Hepatocyte (in vitro differentiated cells): ENCODE measurements at regions not wholly inside any gene's neighbourhood (a gene's known extent, or its start where the extent isn't known, plus 50 kb on each side); places are given as distances from the start of the nearest gene placed in this dataset.

ENCODE experiments used
- DNase-seq: peaks from one replicate; pipeline ENCODE4 v3.0.0-alpha.2; 2016; ENCODE audit warnings: low spot score
- H2AFZ ChIP-seq: fragments of 200-600 bp; sonication (generic); 2 replicates; pipeline ENCODE4 v1.6.0; 2016; ENCODE audit warnings: antibody characterized with exemption, mild to moderate bottlenecking
- H3K27ac ChIP-seq: fragments of 200-600 bp; sonication (generic); 2 replicates; pipeline ENCODE4 v1.5.1; 2016; ENCODE audit warnings: mild to moderate bottlenecking
- H3K27me3 ChIP-seq: fragments of 200-600 bp; sonication (generic); 2 replicates; pipeline ENCODE4 v1.6.1; 2016
- H3K36me3 ChIP-seq: fragments of 200-600 bp; sonication (generic); replicated peaks from 2 replicates; pipeline ENCODE4 v1.5.1; 2016; ENCODE audit warnings: low read depth; ENCODE audit not compliant: insufficient read depth
- H3K4me1 ChIP-seq: fragments of 200-600 bp; sonication (generic); 2 replicates; pipeline ENCODE4 v1.5.1; 2016; ENCODE audit warnings: mild to moderate bottlenecking, moderate library complexity; ENCODE audit not compliant: insufficient read depth
- H3K4me2 ChIP-seq: fragments of 200-600 bp; sonication (generic); 2 replicates; pipeline ENCODE4 v1.6.0; 2016
- H3K4me3 ChIP-seq: fragments of 200-600 bp; sonication (generic); 2 replicates; pipeline ENCODE4 v1.5.1; 2016; ENCODE audit warnings: mild to moderate bottlenecking
- H3K79me2 ChIP-seq: fragments of 200-600 bp; sonication (generic); 2 replicates; pipeline ENCODE4 v1.6.0; 2017; ENCODE audit warnings: mild to moderate bottlenecking
- H3K9me2 ChIP-seq: fragments of 200-600 bp; sonication (generic); replicated peaks from 2 replicates; pipeline ENCODE4 v1.6.0; 2017; ENCODE audit warnings: mild to moderate bottlenecking; ENCODE audit not compliant: insufficient read depth
- H3K9me3 ChIP-seq: fragments of 200-600 bp; sonication (generic); 2 replicates; pipeline ENCODE4 v1.5.1; 2016; ENCODE audit warnings: low read depth, mild to moderate bottlenecking
- H4K20me1 ChIP-seq: fragments of 200-600 bp; sonication (generic); 2 replicates; pipeline ENCODE4 v1.6.0; 2016; ENCODE audit warnings: mild to moderate bottlenecking; ENCODE audit not compliant: insufficient read depth, poor library complexity, severe bottlenecking
- CTCF ChIP-seq: fragments of 200-600 bp; sonication (generic); IDR thresholded peaks from 2 replicates; pipeline ENCODE4 v1.5.1; 2016; ENCODE audit warnings: antibody characterized with exemption, mild to moderate bottlenecking; ENCODE audit not compliant: poor library complexity
- EZH2 ChIP-seq: fragments of 200-600 bp; sonication (generic); IDR thresholded peaks from 2 replicates; pipeline ENCODE4 v1.6.1; 2016; ENCODE audit warnings: antibody characterized with exemption, mild to moderate bottlenecking, borderline replicate concordance
- EZH2phosphoT487 ChIP-seq: fragments of 200-600 bp; sonication (generic); IDR thresholded peaks from one replicate; pipeline ENCODE4 v1.6.1; 2018; ENCODE audit warnings: antibody characterized with exemption, mild to moderate bottlenecking, low read depth, moderate library complexity; ENCODE audit not compliant: unreplicated experiment, severe bottlenecking
- WGBS: methylation state at CpG from one replicate; pipeline ENCODE4 v1.1.6; 2016; ENCODE audit warnings: low lambda C conversion rate; ENCODE audit errors: missing lambda C conversion rate; 5-methylcytosine and 5-hydroxymethylcytosine counted together

- Histone ChIP-seq H3K27me3 (no peaks in the 10 kb centered on the region), H3K27ac (no peak overlapping the region), H3K79me2 (no peaks in the 10 kb centered on the region), H3K4me2 (no peak overlapping the region), H3K4me1 (peaks cover 8% of the 10 kb centered on the region), H2AFZ (no peak overlapping the region), H3K9me3 (no peaks in the 10 kb centered on the region), H3K4me3 (no peak overlapping the region), H4K20me1 (no peaks in the 10 kb centered on the region), H3K9me2 (no peaks in the 10 kb centered on the region), H3K36me3 (no peaks in the 10 kb centered on the region)
- TF ChIP-seq CTCF (no peak), EZH2phosphoT487 (no peak), EZH2 (no peak)
- no peak for DNase-seq
Measured at GRCh38 chr6:137764464-137764863, 102.6 kb upstream of the TNFAIP3 start.

DNA sequence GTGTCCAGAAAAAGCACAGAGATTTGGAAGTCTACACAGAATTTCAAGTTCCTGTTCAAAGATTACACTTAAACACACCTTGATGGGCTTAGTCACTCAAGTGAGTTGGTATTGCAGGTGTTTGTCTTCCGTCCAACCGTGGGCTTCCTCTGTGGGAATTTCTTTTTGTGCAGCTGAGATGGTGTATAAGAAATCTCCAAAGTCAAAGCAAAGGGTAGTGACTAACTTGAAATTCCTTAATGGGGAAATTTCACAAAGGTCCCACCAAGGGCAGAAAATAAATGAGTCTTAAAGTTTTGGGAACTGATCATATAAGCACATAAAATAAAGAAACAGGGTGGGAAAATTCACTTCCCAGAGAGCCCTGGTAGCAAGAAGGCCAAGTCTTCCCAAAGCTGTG, 102.0 kb upstream of the TNFAIP3 start:
- Histone ChIP-seq H4K20me1 (no peaks in the 10 kb centered on the region), H3K27ac (no peak overlapping the region), H3K4me1 (peaks cover 8% of the 10 kb centered on the region), H3K4me3 (no peak overlapping the region), H3K79me2 (no peaks in the 10 kb centered on the region), H3K9me3 (no peaks in the 10 kb centered on the region), H3K4me2 (no peak overlapping the region), H3K9me2 (no peaks in the 10 kb centered on the region), H2AFZ (no peak overlapping the region), H3K36me3 (no peaks in the 10 kb centered on the region), H3K27me3 (no peaks in the 10 kb centered on the region)
- TF ChIP-seq CTCF = no peak
- TF ChIP-seq EZH2 = no peak
- no peak for TF ChIP-seq EZH2phosphoT487
- 91% methylated on average over 2 of the region's 2 CpGs for WGBS
- no peak for DNase-seq

GRCh38 chr6:137766596-137767370, 100.3 kb upstream of the TNFAIP3 start:
- Histone ChIP-seq H3K4me1 (peaks cover 8% of the 10 kb centered on the region), H3K4me2 (no peak overlapping the region), H3K27ac (peak overlapping the region; percentile 35), H3K36me3 (no peaks in the 10 kb centered on the region), H2AFZ (no peak overlapping the region), H3K4me3 (no peak overlapping the region), H4K20me1 (no peaks in the 10 kb centered on the region), H3K79me2 (no peaks in the 10 kb centered on the region), H3K9me3 (no peaks in the 10 kb centered on the region), H3K27me3 (no peaks in the 10 kb centered on the region), H3K9me2 (no peaks in the 10 kb centered on the region)
- TF ChIP-seq EZH2 (no peak), EZH2phosphoT487 (no peak)
- WGBS = 72% methylated on average over 5 of the region's 5 CpGs
- no peak for DNase-seq

- H3K4me2 ChIP-seq = no peak overlapping the region
- H3K27ac ChIP-seq = peak overlapping the region; percentile 35
Measured at GRCh38 chr6:137767465-137767864, 99.6 kb upstream of the TNFAIP3 start.

More at GRCh38 chr6:137767465-137767864, 99.6 kb upstream of the TNFAIP3 start:
- peaks cover 8% of the 10 kb centered on the region for H3K4me1 ChIP-seq
- TF ChIP-seq CTCF (no peak), EZH2 (no peak), EZH2phosphoT487 (no peak)
- H2AFZ ChIP-seq = no peak overlapping the region
- no peaks in the 10 kb centered on the region for H3K27me3 ChIP-seq
- no peaks in the 10 kb centered on the region for H3K36me3 ChIP-seq
- no peaks in the 10 kb centered on the region for H3K9me2 ChIP-seq
- DNase-seq = no peak
- H3K9me3 ChIP-seq = no peaks in the 10 kb centered on the region
- H3K79me2 ChIP-seq = no peaks in the 10 kb centered on the region
- 53% methylated on average over 2 of the region's 2 CpGs for WGBS
- H3K4me3 ChIP-seq = no peak overlapping the region
- no peaks in the 10 kb centered on the region for H4K20me1 ChIP-seq
